HG03442 (cell line): ENCODE measurements at regions not wholly inside any gene's neighbourhood (a gene's known extent, or its start where the extent isn't known, plus 50 kb on each side); places are given as distances from the start of the nearest gene placed in this dataset.
"Not testable (repeated sequence)": the region's sequence is repeated elsewhere in the genome, so short reads cannot be mapped to it uniquely, and the experiment has no call there.

Experiments used
- ATAC-seq: cut with Tn5 transposase; IDR thresholded peaks from one replicate; pipeline ENCODE4 v1.9.1; 2021; ENCODE audit warnings: mild to moderate bottlenecking, moderate library complexity; ENCODE audit not compliant: unreplicated experiment

DNA sequence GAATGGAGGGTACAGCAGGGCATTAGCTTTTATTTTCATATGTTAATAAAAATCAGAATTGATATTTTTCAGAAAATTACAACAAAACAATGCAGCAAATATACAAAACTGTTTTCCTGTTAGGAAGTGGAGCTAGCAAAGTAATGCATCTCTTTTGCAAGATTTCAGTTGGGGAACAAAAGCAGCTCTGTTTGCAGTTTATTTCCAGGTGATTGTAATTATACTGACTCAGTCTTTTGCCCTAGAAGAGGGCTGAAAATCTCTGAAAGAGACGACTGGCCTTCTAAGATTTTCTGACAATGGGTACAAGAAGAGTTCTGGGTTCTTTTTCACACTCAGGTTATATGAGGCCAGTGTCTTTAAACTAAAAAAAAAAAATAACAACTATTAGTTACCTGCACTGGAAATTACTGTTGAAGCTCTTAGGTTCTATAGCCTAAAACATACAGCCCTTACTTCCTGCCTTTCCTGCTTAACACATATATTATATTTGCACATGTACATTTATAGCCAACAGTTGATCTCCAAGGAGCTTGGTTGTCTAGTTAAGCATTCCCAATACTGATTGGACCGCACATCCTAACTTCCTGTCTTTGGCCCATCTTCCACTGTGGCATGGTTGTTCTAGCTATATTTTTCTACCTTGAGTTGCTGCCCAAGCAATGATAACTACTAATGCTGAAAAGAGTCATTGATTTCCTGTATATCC lies 199.1 kb upstream of the KRR1 start:
- ATAC-seq, result no peak

DNA sequence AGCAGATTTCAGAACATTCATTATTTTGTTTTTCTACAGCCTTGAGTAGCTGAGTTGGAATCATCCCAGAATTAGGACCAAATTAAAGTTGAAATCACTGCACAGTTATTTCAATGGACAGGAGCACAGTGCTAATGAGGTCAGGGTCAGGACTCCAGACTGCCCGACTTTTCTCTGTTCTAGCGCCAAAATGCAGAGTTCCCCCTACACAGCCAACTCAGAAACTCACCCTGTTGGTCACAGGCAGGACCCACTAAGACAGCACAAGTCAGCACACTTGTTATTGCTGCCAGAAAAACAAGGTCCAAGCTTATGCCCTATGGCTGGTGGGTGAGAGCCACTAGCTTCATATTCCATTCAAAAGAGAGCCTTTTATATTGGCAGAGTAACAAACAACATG lies 198.1 kb upstream of the KRR1 start:
- no peak for ATAC-seq

DNA sequence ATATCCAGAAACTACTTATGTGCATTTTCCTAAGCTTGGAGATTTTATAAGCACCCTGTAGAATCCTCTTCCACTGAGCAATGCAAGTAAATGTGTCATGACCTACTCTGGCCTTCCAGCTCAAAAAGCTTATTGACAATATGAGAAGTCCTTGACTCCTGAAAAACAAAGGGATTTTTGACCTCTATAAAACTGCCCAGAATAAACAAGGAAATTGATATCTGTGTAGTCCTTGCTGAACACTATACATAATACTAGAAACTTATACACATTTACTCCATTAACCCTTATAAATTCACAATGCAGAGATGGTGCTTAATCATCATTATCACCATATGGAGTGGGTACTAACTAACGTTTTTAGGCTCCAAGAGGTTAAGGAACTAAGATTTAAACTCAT lies 197.4 kb upstream of the KRR1 start:
- ATAC-seq, result no peak

DNA sequence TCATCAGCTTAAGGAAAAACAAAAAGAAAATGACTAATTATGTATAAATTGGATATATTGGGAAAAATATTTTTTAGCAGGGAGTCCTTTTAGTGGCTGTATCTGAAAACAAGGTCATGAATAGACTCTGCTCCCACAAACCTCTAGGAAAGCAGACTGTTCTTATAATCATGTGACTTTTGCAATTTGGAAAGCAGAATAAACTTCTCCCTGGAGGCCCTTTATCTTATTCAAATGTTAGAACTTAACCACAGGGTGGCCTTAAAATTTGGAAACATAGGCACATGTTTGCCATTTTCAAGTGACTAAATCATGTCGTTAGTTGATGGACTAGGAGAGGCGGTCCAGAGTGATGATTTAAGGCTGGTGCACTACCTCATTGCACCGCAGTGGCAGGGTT lies 196.6 kb upstream of the KRR1 start:
- no peak for ATAC-seq

DNA sequence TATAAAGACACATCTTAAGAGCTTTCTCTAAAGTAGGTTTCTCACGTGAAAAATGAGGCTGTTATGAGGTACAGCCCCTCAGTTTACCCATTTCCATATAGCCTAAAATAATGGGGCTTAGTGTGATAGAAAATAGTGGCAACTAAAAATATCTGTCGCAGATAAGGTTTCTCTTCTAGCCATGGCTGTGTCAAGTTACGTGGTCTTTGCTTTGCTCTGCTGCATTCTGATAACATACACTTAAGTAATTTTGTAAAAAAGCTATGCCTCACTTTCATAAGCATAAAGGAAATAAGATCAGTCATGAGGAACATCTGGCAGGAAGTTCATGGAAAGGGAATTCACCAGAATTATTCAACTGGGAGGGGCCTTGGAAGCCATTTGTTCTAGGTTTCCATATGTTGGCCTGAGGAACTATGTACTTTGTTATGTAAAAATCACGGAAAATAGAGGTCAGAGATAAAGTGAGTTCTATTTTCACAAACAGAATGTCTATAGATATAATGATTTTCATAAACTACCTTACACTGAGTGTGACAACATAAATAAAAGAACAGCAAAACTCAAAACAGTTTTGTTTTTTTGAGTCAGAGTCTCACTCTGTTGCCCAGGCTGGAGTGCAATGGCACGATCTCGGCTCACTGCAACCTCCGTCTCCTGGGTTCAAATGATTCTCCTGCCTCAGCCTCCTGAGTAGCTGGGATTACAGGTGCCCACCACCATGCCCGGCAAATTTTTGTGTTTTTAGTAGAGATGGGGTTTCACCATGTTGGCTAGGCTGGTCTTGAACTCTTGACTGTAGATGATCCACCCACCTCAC lies 195.6 kb upstream of the KRR1 start:
- no peak for ATAC-seq

DNA sequence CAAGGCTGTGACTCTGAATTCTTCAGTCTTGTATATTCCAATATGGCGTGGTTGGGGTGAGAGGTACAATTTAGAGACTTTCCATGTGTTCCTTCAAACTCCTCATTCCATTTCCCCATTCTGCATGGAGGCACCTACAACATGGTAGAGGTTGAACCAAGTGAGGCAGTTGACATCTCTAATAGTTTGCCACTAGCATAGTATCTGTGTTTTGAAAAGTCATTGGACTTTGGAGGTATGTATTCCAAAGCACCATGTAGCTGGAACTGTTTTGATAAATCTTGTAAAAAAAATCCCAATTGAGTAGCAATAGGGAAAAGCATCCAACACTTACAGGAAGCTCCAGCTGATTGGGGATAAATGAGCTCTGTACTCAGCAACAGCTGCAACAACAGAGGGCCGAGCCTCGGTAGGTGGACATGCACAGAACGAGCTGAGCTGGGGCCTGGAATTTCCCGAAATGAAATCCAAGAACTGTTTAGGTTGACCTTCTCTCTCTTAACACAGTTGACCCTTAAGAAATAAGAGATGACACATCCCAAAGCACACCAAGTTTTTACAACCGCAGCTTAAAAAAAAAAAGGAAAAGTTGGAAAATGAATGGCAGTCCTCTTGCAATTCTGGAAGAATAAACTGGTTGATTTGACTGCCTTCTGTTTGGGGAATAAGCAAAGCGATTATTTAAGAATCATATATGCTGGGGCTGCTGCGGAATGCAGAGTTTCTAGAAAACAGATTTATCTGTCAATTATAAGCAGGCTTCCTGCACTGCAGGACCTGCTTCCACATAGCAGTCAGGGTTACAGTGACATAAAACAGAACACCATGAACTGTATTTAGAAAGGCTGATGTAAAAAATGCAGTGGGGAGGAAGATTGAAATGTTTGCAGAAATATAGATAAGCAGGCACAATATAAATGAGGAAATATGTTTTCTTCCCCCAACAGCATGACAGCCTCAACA lies 194.6 kb upstream of the KRR1 start:
- ATAC-seq, result no peak

DNA sequence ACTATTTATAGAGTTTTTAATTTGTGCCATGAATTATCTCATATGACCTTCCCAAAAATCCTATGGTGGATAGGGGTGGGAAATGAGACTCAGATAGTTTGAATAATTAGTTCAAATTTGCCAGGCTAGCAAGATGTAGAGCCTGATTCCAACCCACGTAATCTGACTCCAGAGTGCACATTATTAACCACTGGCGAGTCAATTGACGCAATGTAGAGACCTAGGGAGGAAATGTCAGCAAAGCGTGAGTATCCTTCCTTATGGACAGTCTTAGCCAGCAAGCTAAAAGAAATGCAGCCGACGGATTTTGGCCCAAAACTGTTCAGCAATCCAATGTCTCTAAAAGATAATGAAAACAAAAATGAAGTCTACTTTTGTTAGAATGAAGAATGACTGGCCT lies 193.3 kb upstream of the KRR1 start:
- ATAC-seq, result no peak

DNA sequence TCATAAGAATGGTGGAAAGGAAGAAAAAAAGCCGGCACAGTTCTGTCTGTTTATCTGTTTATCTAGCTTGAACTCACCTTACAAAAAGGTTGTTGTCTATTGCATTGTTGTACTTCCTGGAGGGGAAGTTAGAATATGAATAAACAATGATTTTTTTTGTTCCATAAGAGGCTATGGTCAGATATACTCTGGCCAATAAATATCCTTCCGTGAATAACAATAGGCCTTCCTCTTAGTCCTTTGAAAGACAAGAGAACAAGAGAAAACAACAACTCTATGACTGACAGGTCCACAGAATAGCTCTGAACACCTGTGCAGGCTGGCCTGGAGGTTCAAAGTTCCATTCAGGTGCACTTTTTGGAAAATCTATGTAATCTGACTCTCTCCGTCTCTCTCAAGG lies 192.8 kb upstream of the KRR1 start:
- ATAC-seq, result no peak

DNA sequence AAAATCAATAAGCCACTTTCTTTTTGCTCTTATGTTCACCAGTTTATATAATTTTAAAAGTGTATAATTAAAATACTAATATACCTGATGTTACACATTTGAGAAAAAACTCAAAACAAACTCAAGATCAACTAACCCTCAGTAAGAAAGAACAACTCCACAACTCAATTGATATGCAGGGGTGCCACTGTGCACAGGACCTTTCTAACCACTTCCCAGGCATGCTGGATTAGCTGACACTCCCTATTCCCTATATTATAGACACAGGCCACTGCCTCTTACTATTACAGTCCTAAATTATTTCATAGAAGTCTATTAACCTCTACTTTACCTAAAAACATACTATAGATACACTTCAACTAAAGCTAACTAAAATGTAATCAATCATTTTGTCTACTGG lies 191.7 kb upstream of the KRR1 start:
- ATAC-seq, result no peak

DNA sequence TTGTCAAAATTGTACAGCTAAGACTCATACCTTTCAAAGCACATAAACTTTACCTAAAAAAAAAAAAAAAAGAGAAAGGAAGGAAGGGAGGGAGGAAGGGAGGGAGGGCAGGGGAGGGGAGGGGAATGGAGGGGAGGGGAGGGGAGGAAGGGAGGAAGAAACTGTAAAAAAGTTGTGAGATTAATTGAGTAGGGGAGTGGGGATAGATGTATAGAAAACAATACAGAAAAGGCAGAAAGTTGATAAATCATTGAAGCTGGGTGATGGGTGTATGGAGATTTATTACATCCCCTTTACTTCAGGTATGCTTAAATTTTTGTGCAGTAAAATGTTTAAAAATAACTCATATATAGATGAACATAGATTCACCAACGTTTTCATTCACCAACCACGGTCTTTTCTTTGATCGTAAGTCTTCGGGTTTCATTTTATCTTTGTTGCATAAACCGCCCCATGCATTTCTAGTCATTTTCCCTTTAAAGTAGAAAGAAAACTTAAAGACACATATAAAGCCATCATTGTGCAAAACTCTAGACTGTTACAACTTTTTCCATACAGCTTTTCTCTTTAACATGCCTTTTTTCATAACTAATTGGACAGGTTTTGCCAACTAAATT lies 191.2 kb upstream of the KRR1 start:
- ATAC-seq, result no peak

DNA sequence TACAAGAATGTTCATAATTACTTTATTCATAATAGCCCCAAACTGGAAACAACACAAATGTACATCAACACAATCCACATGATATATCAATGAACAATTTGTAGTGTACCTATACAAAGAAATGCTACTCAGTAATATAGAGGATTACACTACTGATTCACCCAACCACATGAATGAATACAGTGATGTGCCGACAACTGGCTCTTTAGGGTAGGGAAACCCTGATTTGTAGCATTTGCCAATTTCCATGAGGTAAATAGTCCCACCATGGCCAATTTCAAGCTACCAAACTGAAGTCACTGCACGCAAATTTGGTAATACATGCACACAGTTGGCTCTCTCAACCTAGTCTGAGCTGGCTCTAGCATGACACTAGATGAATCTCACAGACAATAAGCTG lies 190.4 kb upstream of the KRR1 start:
- no peak for ATAC-seq

DNA sequence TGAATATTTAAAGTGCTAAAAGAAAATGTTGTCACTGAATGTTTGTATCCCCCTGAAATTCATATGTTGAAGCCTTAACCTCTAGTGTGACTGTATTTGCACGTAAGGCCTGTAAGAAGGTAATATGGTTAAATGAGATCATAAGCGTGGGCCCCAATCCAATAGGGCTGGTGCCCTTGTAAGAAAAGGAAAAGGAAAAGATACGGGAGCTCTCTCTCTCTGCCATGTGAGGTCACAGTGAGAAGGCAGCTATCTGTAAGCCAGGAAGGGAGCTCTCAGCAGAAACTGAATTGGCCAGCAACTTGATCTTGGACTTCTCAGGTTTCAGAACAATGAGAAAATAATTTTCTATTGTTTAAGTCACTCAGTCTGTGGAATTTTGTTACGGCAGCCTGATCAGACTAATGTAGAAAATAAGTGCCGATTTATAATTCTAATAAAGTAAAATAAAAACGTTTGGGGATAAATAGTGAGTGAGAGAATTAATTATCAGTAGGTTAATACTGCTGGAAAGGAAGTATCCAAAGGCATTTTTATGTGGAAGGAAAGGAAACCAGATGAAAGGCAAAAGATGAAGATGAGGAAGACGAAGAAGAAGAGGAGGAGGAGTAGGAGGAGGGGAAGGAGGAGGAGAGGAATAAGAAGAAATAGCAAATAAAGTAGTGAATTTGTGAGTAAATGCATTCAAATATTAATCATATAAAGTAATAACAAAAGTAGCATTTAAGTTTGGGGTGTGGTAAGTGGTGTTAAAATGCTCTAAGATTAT lies 188.5 kb upstream of the KRR1 start:
- ATAC-seq, result no peak

DNA sequence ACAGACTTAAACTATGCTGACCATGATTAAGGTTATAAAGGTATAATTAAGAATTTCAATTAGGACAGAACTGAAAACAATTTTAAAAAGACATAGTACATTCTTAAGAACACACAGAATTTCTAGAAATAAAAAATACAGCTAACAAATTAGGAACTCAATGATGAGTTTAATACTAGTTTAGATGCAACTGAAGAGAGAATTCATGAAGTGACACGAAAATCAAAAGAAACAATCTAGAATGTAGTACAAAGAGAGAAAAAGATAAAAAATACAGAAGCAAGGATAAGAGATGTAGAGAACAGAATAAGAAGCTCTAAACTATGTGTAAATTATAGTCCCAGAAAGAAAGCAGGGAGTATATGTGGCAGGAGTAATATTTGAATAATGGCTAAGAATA lies 187.8 kb upstream of the KRR1 start:
- no peak for ATAC-seq

DNA sequence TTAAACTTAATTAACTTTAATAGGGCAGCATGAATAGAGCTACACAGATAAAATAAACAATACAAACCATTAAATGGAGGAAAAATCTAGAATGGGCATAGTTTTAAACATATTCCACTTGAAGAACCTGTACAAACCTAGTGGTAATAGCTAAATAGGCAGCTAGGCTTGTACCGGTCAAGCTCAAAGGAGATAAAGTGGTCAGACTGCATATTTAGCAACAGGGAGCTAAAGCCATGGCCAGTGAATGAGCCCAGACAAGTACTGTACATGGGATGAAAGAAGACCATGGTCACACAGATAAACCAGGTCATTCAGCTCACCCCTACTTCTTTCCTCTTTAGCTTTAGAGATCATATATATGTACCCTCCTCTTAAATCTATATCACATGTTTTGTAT lies 186.6 kb upstream of the KRR1 start:
- no peak for ATAC-seq

DNA sequence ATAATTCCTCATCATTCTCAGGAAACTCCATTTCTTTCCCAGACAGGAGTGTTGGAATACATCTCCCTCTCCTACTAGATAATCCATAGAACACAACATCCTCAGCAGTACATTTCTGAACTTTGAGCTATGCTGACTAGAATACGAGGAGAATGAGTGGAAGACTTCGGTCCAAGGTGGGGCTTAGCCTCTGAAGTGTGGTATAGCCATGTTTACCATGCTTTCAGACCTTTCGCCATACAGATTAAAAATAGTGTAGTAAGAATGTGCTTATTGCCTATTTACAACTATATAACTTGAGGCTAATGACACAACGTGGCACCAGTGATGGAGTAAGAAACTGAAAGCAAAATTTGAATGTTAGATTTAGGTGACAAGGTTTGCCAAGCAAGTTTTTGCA lies 184.5 kb upstream of the KRR1 start:
- no peak for ATAC-seq

DNA sequence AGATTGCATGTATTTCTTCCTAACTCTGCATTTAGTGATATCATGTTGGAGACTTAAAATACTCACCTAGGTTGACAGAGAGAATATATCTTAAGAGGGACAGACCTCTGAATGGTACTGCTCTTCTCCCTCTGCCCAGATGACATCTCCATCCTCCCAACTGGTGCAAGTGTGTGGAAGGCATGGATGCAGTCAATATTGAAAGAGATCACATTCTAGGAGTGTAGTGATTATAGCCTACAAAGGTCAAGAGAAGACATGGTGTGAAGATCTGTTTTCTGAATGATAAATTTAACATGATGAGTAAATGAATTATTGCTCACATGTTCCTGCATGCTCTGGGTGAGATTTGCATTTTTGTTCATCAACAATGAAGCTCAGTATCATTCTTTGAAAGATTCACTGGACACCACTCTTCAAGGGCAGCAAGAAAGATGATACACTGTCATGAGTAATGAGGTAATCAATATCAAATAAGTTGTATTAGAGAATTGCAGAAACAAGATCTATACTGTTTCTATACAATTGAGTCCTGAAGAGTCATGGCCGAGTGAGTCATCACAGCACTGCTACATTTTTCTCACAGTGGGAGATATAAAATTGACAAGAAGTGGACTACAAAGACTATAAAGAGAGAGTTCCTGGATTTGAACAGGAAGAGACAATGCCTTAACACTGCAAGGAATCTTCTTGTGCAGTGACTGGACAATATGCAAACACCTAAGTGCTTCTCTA lies 183.3 kb upstream of the KRR1 start:
- no peak for ATAC-seq

DNA sequence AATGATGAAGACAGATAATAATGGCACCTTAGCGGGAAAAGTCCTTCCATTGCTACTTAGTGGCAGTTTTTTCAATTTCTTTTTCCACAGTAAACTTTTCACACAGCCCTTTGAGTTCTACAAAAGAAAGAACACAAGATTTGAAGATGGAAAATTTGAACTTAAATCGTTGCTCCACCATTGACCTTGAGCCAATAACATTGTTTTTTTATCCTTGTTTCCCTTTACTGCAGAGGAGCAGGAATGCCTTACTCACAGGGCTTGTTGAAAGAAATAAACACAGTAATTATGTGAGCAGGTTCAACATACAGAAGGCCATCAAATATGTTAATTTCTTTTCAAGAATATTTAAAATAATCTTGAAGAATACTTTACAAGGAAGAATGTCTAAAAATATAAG lies 181.5 kb upstream of the KRR1 start:
- no peak for ATAC-seq

DNA sequence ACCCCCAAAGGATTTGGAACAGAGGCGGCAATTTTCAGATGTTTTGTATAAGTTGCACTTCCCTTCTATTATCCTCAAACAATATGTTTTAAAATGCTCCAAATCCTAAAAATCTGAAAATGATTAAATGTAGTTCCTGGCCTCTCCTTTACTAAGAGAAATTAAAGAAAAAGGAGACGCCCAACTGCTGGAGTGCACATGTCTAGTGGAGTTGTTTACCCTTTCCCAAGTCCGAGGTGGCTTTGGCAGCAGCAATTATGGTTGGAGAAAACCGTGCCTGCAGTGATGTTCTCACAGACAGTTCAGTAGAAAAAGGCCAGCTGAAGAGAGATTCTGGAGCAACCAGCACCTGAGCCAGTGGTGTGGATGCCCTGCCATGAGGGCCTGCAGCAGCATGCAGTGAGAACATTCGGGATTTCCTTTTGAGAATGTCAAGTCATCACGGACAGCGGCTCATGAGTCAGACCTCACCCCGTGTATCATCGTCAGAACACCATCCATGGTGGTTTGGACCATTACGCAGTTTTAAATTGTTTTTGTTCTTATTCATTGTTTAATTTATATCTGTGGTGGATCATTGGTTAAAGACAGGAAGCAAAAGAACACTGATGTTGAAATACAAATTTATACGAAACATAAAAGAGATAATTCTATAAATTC lies 179.0 kb upstream of the KRR1 start:
- ATAC-seq, result no peak

DNA sequence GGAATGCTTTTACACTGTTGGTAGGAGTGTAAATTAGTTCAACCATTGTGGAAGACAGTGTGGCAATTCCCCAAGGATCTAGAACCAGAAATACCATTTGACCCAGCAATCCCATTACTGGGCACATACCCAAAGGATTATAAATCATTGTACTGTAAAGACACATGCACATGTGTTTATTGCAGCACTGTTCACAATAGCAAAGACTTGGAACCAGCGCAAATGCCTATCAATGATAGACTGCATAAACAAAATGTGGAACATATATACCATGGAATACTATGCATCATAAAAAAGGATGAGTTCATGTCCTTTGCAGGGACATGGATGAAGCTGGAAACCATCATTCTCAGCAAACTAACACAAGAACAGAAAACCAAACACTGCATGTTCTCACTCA lies 174.8 kb upstream of the KRR1 start:
- ATAC-seq, result not testable (repeated sequence)
